IgD-negative memory B cell (primary cell): ENCODE measurements at regions not wholly inside any gene's neighbourhood (a gene's known extent, or its start where the extent isn't known, plus 50 kb on each side); places are given as distances from the start of the nearest gene placed in this dataset.
A peak's percentile ranks its signal among the peaks of the same experiment; 100 is the strongest.

Experiments used
- H3K27ac Mint-ChIP-seq, 3 donors: one replicate each; pipeline ENCODE4 v1.8.0; 2020 to 2022; ENCODE audit warnings: mild to moderate bottlenecking in 3 of 3, mixed read lengths in 3 of 3, moderate library complexity in 1 of 3
- H3K27me3 Mint-ChIP-seq: one replicate; pipeline ENCODE4 v1.8.0; 2021; ENCODE audit warnings: mixed read lengths
- H3K36me3 Mint-ChIP-seq: one replicate; pipeline ENCODE4 v1.8.0; 2020; ENCODE audit warnings: mild to moderate bottlenecking, mixed read lengths
- H3K4me1 Mint-ChIP-seq, 3 donors: one replicate each; pipeline ENCODE4 v1.8.0; 2020 to 2022; ENCODE audit warnings: mixed read lengths in 3 of 3, mild to moderate bottlenecking in 1 of 3
- H3K4me3 Mint-ChIP-seq, 4 donors: one replicate each; pipeline ENCODE4 v1.8.0; 2020 to 2022; ENCODE audit warnings: mild to moderate bottlenecking in 4 of 4, mixed read lengths in 4 of 4, moderate library complexity in 3 of 4
- H3K9me3 Mint-ChIP-seq, 3 donors: one replicate each; pipeline ENCODE4 v1.8.0; 2020 to 2021; ENCODE audit warnings: mixed read lengths in 3 of 3, mild to moderate bottlenecking in 1 of 3

GRCh38 chr2:3073041-3073595, 304.5 kb downstream of the EIPR1 start:
- no peak overlapping the region for H3K4me3 Mint-ChIP-seq
- no peaks in the 10 kb centered on the region for H3K9me3 Mint-ChIP-seq
- H3K36me3 Mint-ChIP-seq: no peaks in the 10 kb centered on the region
- H3K4me1 Mint-ChIP-seq: no peaks in the 10 kb centered on the region
- H3K27ac Mint-ChIP-seq: no peak overlapping the region
- peaks cover 6% of the 10 kb centered on the region for H3K27me3 Mint-ChIP-seq

- Mint-ChIP-seq H3K27me3 (peaks cover 6% of the 10 kb centered on the region), H3K36me3 (no peaks in the 10 kb centered on the region), H3K27ac (no peak overlapping the region), H3K4me1 (no peaks in the 10 kb centered on the region), H3K4me3 (no peak overlapping the region), H3K9me3 (no peaks in the 10 kb centered on the region)
Observed at GRCh38 chr2:3071685-3072263, 305.8 kb downstream of the EIPR1 start.

GRCh38 chr2:3066831-3067230, 310.8 kb downstream of the EIPR1 start:
- Mint-ChIP-seq H3K4me3 (no peak overlapping the region), H3K36me3 (no peaks in the 10 kb centered on the region), H3K27me3 (peaks cover 3% of the 10 kb centered on the region)

GRCh38 chr2:3065928-3066327, 311.7 kb downstream of the EIPR1 start:
- H3K4me3 Mint-ChIP-seq: no peak overlapping the region
- peaks cover 0 to 2% (median 2%) of the 10 kb centered on the region in 3 donors for H3K9me3 Mint-ChIP-seq
- no peaks in the 10 kb centered on the region for H3K27me3 Mint-ChIP-seq
- no peak overlapping the region for H3K27ac Mint-ChIP-seq
- peaks cover under 1% of the 10 kb centered on the region for H3K36me3 Mint-ChIP-seq
- no peaks in the 10 kb centered on the region for H3K4me1 Mint-ChIP-seq

More at GRCh38 chr2:3066831-3067230, 310.8 kb downstream of the EIPR1 start:
- Mint-ChIP-seq H3K27ac (no peak overlapping the region), H3K9me3 (peaks cover 0 to 2% (median 2%) of the 10 kb centered on the region in 3 donors), H3K4me1 (no peaks in the 10 kb centered on the region)

- Mint-ChIP-seq H3K27me3 (no peaks in the 10 kb centered on the region), H3K9me3 (peaks cover 2 to 5% (median 3%) of the 10 kb centered on the region in 3 donors), H3K36me3 (peaks cover 1% of the 10 kb centered on the region), H3K27ac (no peak overlapping the region), H3K4me1 (no peaks in the 10 kb centered on the region), H3K4me3 (no peak overlapping the region)
Observed at GRCh38 chr2:3062476-3063260, 314.9 kb downstream of the EIPR1 start.

- Mint-ChIP-seq H3K9me3 (peaks cover 5 to 12% (median 8%) of the 10 kb centered on the region in 3 donors), H3K4me3 (no peak overlapping the region), H3K36me3 (peaks cover 1% of the 10 kb centered on the region), H3K27me3 (no peaks in the 10 kb centered on the region), H3K27ac (no peak overlapping the region), H3K4me1 (no peaks in the 10 kb centered on the region)
Observed at GRCh38 chr2:3060049-3060448, 317.6 kb downstream of the EIPR1 start.

GRCh38 chr2:3059141-3059925, 318.3 kb downstream of the EIPR1 start:
- Mint-ChIP-seq H3K27ac (peak overlapping the region in 1 of 3 donors; percentile 39), H3K27me3 (no peaks in the 10 kb centered on the region), H3K36me3 (peaks cover 1% of the 10 kb centered on the region), H3K4me3 (no peak overlapping the region), H3K4me1 (no peaks in the 10 kb centered on the region), H3K9me3 (peaks cover 3 to 12% (median 8%) of the 10 kb centered on the region in 3 donors)

- no peaks in the 10 kb centered on the region for H3K36me3 Mint-ChIP-seq
- H3K27ac Mint-ChIP-seq: no peak overlapping the region
- peaks cover 3 to 12% (median 8%) of the 10 kb centered on the region in 3 donors for H3K9me3 Mint-ChIP-seq
- H3K27me3 Mint-ChIP-seq: peaks cover 2% of the 10 kb centered on the region
- H3K4me3 Mint-ChIP-seq: no peak overlapping the region
- no peaks in the 10 kb centered on the region for H3K4me1 Mint-ChIP-seq
Observed at GRCh38 chr2:3054066-3054465, 323.6 kb downstream of the EIPR1 start.

GRCh38 chr2:3051266-3051665, 326.4 kb downstream of the EIPR1 start:
- H3K27ac Mint-ChIP-seq: no peak overlapping the region
- peaks cover 2% of the 10 kb centered on the region for H3K27me3 Mint-ChIP-seq
- no peaks in the 10 kb centered on the region for H3K36me3 Mint-ChIP-seq
- no peaks in the 10 kb centered on the region for H3K4me1 Mint-ChIP-seq
- H3K9me3 Mint-ChIP-seq: peaks cover 0 to 4% (median 1%) of the 10 kb centered on the region in 3 donors
- H3K4me3 Mint-ChIP-seq: no peak overlapping the region

- no peaks in the 10 kb centered on the region for H3K9me3 Mint-ChIP-seq
- H3K27me3 Mint-ChIP-seq: no peaks in the 10 kb centered on the region
- H3K36me3 Mint-ChIP-seq: no peaks in the 10 kb centered on the region
- no peak overlapping the region for H3K27ac Mint-ChIP-seq
- H3K4me1 Mint-ChIP-seq: no peaks in the 10 kb centered on the region
- H3K4me3 Mint-ChIP-seq: no peak overlapping the region
Observed at GRCh38 chr2:3046170-3046865, 331.3 kb downstream of the EIPR1 start.

GRCh38 chr2:3045318-3045921, 332.2 kb downstream of the EIPR1 start:
- Mint-ChIP-seq H3K4me3 (no peak overlapping the region), H3K4me1 (no peaks in the 10 kb centered on the region), H3K9me3 (no peaks in the 10 kb centered on the region), H3K27me3 (peaks cover 1% of the 10 kb centered on the region), H3K36me3 (no peaks in the 10 kb centered on the region), H3K27ac (no peak overlapping the region)

GRCh38 chr2:3044587-3045317, 332.9 kb downstream of the EIPR1 start:
- H3K9me3 Mint-ChIP-seq: no peaks in the 10 kb centered on the region

GRCh38 chr2:3043726-3044125, 333.9 kb downstream of the EIPR1 start:
- Mint-ChIP-seq H3K9me3 (no peaks in the 10 kb centered on the region), H3K4me3 (no peak overlapping the region), H3K27me3 (peaks cover 2% of the 10 kb centered on the region), H3K27ac (no peak overlapping the region), H3K4me1 (no peaks in the 10 kb centered on the region), H3K36me3 (no peaks in the 10 kb centered on the region)

More at GRCh38 chr2:3044587-3045317, 332.9 kb downstream of the EIPR1 start:
- no peak overlapping the region for H3K4me3 Mint-ChIP-seq
- H3K27ac Mint-ChIP-seq: no peak overlapping the region
- no peaks in the 10 kb centered on the region for H3K4me1 Mint-ChIP-seq
- H3K27me3 Mint-ChIP-seq: peaks cover 1% of the 10 kb centered on the region
- no peaks in the 10 kb centered on the region for H3K36me3 Mint-ChIP-seq
